Large intestine (tissue), 3 donors: ENCODE measurements at regions not wholly inside any gene's neighbourhood (a gene's known extent, or its start where the extent isn't known, plus 50 kb on each side); places are given as distances from the start of the nearest gene placed in this dataset.

ENCODE experiments used
- DNase-seq, 2 donors: peaks; one replicate each; pipeline versions ENCODE4 v3.0.0 to v3.0.0-alpha.2; 2013
- H3K27ac ChIP-seq: one replicate; pipeline ENCODE4 v1.5.1; 2013; ENCODE audit warnings: low read length
- H3K27me3 ChIP-seq: 2 replicates; pipeline ENCODE4 v1.6.1; 2013; ENCODE audit warnings: low read length; ENCODE audit not compliant: control insufficient read depth, insufficient read depth
- H3K36me3 ChIP-seq: 2 replicates; pipeline ENCODE4 v1.6.1; 2013; ENCODE audit warnings: low read length; ENCODE audit not compliant: control insufficient read depth, insufficient read depth
- H3K4me1 ChIP-seq: one replicate; pipeline ENCODE4 v1.6.1; 2013; ENCODE audit warnings: low read length; ENCODE audit not compliant: control insufficient read depth, insufficient read depth
- H3K4me3 ChIP-seq: one replicate; pipeline ENCODE4 v1.5.1; 2013; ENCODE audit warnings: low read length
- H3K9me3 ChIP-seq: one replicate; pipeline ENCODE4 v1.6.1; 2013; ENCODE audit warnings: mild to moderate bottlenecking, low read depth, low read length, moderate library complexity; ENCODE audit not compliant: control insufficient read depth
- WGBS: methylation state at CpG from one replicate; pipeline ENCODE4 v1.1.5; 2013; ENCODE audit warnings: low lambda C conversion rate; ENCODE audit not compliant: insufficient coverage; 5-methylcytosine and 5-hydroxymethylcytosine counted together

- H3K4me3 ChIP-seq, result no peak overlapping the region
- H3K4me1 ChIP-seq, result peaks cover 4% of the 10 kb centered on the region
- 100% methylated on average over 1 of the region's 2 CpGs for WGBS
- DNase-seq, result no peak
- no peaks in the 10 kb centered on the region for H3K27me3 ChIP-seq
- H3K9me3 ChIP-seq, result no peaks in the 10 kb centered on the region
- no peak overlapping the region for H3K27ac ChIP-seq
- no peaks in the 10 kb centered on the region for H3K36me3 ChIP-seq
These were observed 626.6 kb upstream of the TYRP1 start for GRCh38 chr9:12066455-12067035.

- WGBS, result no CpG with 5 or more reads among the region's 4 CpGs
- no peaks in the 10 kb centered on the region for H3K36me3 ChIP-seq
- no peak for DNase-seq
- no peaks in the 10 kb centered on the region for H3K27me3 ChIP-seq
- H3K9me3 ChIP-seq, result no peaks in the 10 kb centered on the region
- peaks cover 4% of the 10 kb centered on the region for H3K4me1 ChIP-seq
- no peak overlapping the region for H3K4me3 ChIP-seq
- H3K27ac ChIP-seq, result no peak overlapping the region
These were observed 623.8 kb upstream of the TYRP1 start for GRCh38 chr9:12069366-12069765.

GRCh38 chr9:12085399-12085798 is 607.8 kb upstream of the TYRP1 start:
- no peak for DNase-seq
- no peaks in the 10 kb centered on the region for H3K27me3 ChIP-seq
- no peak overlapping the region for H3K4me3 ChIP-seq
- no peaks in the 10 kb centered on the region for H3K4me1 ChIP-seq
- no peaks in the 10 kb centered on the region for H3K9me3 ChIP-seq
- no peaks in the 10 kb centered on the region for H3K36me3 ChIP-seq
- no peak overlapping the region for H3K27ac ChIP-seq

GRCh38 chr9:12091865-12092527 is 601.2 kb upstream of the TYRP1 start:
- DNase-seq, result no peak
- no CpG with 5 or more reads among the region's 6 CpGs for WGBS
- H3K9me3 ChIP-seq, result no peaks in the 10 kb centered on the region

GRCh38 chr9:12094046-12094445 is 599.1 kb upstream of the TYRP1 start:
- no CpG with 5 or more reads among the region's 1 CpG for WGBS
- Histone ChIP-seq H3K4me1 (no peaks in the 10 kb centered on the region), H3K27me3 (no peaks in the 10 kb centered on the region), H3K36me3 (no peaks in the 10 kb centered on the region), H3K4me3 (no peak overlapping the region), H3K27ac (no peak overlapping the region), H3K9me3 (no peaks in the 10 kb centered on the region)
- DNase-seq, result no peak

More at GRCh38 chr9:12091865-12092527, 601.2 kb upstream of the TYRP1 start:
- Histone ChIP-seq H3K36me3 (no peaks in the 10 kb centered on the region), H3K4me3 (no peak overlapping the region), H3K27ac (no peak overlapping the region), H3K27me3 (no peaks in the 10 kb centered on the region), H3K4me1 (no peaks in the 10 kb centered on the region)

GRCh38 chr9:12095931-12096330 is 597.3 kb upstream of the TYRP1 start:
- DNase-seq, result no peak
- Histone ChIP-seq H3K27ac (no peak overlapping the region), H3K27me3 (no peaks in the 10 kb centered on the region), H3K4me1 (no peaks in the 10 kb centered on the region), H3K4me3 (no peak overlapping the region), H3K9me3 (no peaks in the 10 kb centered on the region), H3K36me3 (no peaks in the 10 kb centered on the region)
- WGBS, result no CpG with 5 or more reads among the region's 4 CpGs

- H3K4me1 ChIP-seq, result no peaks in the 10 kb centered on the region
- H3K4me3 ChIP-seq, result no peak overlapping the region
- H3K36me3 ChIP-seq, result no peaks in the 10 kb centered on the region
- no peaks in the 10 kb centered on the region for H3K9me3 ChIP-seq
- no peaks in the 10 kb centered on the region for H3K27me3 ChIP-seq
- DNase-seq, result no peak
- WGBS, result 90% methylated on average over 2 of the region's 2 CpGs
- H3K27ac ChIP-seq, result no peak overlapping the region
These were observed 559.8 kb upstream of the TYRP1 start for GRCh38 chr9:12133416-12133815.

- no peaks in the 10 kb centered on the region for H3K4me1 ChIP-seq
- no peaks in the 10 kb centered on the region for H3K27me3 ChIP-seq
- H3K9me3 ChIP-seq, result peaks cover 4% of the 10 kb centered on the region
- no peaks in the 10 kb centered on the region for H3K36me3 ChIP-seq
- 70% methylated on average over 1 of the region's 2 CpGs for WGBS
- no peak overlapping the region for H3K4me3 ChIP-seq
- DNase-seq, result no peak
- H3K27ac ChIP-seq, result no peak overlapping the region
These were observed 551.8 kb upstream of the TYRP1 start for GRCh38 chr9:12141422-12141821.

- Histone ChIP-seq H3K27ac (no peak overlapping the region), H3K27me3 (no peaks in the 10 kb centered on the region), H3K4me1 (no peaks in the 10 kb centered on the region), H3K9me3 (no peaks in the 10 kb centered on the region), H3K36me3 (no peaks in the 10 kb centered on the region), H3K4me3 (no peak overlapping the region)
- 93% methylated on average over 4 of the region's 4 CpGs for WGBS
- DNase-seq, result no peak
These were observed 537.6 kb upstream of the TYRP1 start for GRCh38 chr9:12155401-12156134.

GRCh38 chr9:12162181-12162815 is 530.9 kb upstream of the TYRP1 start:
- no peaks in the 10 kb centered on the region for H3K27me3 ChIP-seq
- H3K36me3 ChIP-seq, result no peaks in the 10 kb centered on the region
- WGBS, result 86% methylated on average over 5 of the region's 10 CpGs
- no peaks in the 10 kb centered on the region for H3K9me3 ChIP-seq
- H3K27ac ChIP-seq, result no peak overlapping the region
- H3K4me1 ChIP-seq, result no peaks in the 10 kb centered on the region
- DNase-seq, result no peak
- no peak overlapping the region for H3K4me3 ChIP-seq
